ENCODE measurements at regions not wholly inside any gene's neighbourhood (a gene's known extent, or its start where the extent isn't known, plus 50 kb on each side); places are given as distances from the start of the nearest gene placed in this dataset.

DNA sequence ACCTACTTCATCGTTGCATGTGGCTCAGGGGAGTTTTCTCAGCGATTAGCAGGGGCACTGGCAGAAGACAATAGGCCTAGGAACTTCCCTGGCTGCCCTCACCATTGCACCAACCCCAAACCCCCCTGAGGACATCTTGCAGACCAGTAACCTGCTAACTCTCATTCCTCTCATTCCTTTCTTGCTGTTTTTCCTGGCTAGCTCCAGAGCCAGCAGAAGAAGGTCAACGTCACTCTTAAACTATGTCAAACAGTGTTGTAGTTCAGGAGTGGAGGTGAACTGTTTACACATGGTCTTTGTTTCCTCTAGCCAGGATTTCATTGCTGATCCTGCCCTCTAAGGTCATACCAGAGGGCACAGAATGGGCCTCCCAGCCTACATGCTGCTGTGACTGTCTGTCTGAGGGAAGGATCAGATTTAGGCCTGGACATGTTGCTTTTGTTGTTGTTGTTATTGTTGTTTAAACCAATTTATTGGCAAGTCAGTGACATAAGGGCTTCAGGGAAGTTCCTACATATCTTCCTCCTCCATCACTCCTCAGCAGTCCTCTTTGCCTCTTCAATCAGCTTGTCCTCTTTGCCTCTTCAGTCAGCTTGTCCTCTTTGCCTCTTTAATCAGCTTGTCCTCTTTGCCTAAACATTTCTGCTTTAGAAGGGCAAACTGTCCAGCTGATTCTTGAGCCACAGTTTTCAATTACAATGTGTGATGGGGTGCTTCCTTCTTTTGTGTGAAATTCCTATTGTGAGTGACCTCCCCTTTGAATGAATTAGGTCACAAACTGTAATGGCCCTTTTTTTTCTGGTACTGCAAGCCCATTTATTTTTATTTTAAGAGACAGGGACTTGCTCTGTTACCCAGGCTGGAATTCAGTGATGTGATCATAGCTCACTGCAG, 471.9 kb upstream of the TNP1 start:
- no peak for DNase-seq

DNA sequence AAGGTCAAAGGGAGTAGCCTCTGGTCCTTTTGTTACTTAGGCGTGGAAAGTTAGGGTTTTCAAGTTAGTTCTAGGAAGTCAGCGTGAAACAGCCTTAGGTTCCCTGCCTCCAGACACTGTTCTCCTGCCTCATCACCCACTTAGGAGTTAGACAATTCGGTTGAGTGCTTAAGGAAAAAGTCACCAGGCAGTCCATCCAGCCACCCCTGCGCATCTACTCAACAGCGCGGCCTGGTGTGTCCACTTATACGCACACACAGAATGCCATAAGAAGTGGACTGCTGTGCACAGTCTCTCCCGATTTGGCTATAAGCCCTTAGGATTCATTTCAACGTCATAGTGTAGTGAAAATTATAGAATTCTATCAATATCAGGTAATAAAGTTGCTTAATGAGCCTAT, 470.8 kb upstream of the TNP1 start:
- no peak for DNase-seq

DNA sequence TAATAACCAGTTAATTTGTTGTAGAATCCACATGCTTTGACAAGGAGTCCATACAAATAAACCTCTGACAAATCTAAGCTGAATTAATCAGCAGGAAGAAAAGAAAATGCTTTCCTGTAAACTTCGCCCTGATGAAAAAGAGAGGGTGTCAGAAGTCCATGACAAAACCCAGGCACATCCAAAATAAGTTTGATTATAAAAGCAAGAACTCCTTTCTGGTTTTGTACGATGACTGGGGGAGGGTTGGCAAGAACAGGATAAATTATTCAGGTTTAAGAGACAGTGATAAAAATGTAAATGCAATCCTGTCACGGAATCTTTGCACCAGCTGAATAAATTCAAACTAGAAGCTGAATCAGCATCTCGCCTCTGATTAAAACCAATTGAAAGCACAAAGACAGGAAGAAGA, 469.2 kb upstream of the TNP1 start:
- DNase-seq, result no peak

DNA sequence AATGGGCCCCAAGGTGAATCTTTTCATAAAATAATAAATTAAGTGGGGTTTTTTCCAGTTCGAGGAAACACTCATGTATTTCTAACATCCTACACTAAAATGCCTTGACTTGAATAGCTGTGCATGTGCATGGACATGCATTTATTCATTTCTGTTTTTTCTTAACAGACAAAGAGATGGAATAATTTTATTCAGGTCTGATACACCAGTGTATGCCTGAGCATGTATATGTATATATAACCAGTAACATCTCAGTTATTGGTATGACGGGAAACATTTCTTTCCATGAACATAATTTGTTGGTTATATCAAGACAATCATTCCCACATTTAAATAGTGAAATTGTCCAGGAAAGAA, 468.7 kb upstream of the TNP1 start:
- no peak for DNase-seq

DNA sequence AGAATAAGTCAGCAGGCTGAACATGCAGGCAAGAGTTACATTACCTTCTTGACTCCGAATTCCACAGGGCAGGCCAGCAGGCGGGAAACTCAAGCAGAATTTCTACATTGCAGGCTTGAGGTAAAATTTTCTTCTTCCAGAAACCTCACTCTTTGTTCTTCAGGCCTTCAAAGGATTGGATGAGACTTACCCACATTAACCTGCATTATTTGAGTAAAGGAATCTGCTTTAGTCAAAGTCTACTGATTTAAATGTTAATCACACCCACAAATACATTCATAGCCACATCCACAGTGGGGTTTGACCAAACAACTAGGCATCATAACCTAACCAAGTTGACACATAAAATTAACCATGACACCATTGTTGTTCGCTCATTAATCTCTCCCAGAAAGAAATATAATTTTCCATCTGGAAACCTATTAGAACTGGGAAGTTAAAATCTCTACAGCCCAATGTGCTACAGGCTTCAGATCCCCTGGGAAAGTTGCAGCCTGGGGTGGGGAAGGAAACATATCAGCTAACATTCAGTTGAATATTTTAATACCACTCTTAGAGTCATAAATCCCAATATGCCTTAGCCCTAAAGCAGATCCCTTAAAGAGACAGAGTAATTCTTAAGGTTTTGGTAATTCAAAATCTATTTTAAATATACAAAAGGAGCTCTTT, 468.2 kb upstream of the TNP1 start:
- no peak for DNase-seq

DNA sequence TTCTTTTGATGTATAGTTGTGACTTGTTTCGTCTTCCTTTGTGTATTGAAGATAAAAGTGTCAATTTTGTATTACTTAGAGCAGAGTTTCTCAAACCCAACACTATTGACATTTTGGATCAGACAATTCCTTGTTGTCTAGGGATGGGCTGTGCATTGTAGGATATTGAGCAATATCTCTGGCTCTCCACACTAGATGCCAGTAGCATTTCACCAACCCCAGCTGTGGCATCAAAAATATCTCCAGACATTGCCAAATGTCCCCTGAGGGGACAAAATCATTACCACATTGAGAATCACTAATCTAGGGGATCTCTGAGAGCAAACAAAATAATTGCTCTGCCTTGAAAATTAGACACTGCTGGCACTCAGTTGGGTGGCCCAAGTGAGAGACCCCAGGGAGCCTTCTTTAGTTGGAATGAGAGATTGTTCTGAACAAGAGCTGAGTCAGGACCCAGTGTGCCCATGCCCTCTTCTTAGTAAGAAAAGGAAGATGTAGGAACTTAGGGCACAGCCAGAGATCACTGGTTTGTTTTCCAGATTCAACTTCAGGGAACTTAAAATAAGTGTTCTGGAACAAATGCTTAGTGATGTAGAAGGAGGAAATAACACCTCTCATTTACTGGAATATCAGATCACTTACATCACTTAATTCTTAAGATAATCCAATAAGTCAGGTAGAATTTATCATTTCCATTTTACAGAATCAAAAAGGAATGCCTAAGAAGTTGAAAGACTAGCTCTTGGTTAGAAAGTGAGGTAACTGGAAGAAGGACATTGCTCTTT, 466.6 kb upstream of the TNP1 start:
- DNase-seq, result peak; percentile 13 to 15

DNA sequence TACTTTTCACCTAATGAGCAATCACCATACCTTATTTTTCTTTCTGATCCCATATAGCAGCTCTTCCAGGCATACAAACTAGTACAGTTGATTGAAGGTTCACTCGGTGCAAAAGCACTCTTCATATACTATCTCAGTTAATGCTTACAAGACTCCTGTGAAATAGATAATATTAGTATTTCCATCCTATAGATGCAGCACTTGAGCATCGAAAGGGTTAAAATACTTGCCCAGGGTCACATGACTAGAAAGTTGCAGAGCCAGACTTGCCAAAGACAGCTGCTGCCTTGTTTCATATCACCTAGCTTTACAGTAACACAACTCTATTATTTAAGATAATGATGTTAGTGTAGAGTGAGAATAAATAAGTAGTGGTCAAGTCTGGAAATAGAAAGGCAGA, 466.0 kb upstream of the TNP1 start:
- DNase-seq, result no peak

DNA sequence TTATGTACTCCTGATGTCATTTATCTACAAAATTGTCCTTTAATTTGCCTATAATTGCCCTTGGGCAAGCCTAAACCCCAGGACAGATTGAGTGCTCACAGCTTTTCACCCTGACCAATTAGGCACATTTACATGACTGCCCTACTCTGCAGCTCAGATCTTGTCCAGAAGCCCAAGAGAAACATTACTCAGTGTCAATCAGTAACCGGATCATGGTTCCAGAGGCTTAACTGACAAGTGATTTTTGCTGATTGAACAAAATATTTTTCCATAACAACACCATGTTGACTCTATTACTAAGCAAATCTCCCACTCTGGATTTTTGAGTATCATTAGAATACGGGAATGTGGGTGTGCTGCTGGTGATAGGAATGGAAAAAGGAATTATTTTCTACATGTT, 465.4 kb upstream of the TNP1 start:
- peak; percentile 8 to 46 for DNase-seq

DNA sequence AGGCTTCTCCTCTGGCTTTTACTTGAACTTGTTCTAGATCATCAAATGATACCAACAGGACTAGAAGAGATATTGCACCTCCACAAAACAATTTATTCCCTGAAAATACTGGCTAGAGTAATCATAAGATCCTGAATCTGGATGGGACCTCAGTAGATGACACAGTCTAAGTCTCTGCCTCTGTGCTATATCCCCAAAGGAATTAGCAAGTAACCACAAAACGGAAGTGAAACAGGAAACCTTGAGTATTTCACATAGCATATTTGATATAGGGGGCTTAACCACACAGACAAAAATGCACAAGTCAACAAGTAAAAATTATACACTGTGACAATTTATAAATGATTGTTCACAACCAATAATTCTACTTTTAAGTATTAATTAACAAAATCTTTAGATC, 456.9 kb upstream of the TNP1 start:
- no peak for DNase-seq

DNA sequence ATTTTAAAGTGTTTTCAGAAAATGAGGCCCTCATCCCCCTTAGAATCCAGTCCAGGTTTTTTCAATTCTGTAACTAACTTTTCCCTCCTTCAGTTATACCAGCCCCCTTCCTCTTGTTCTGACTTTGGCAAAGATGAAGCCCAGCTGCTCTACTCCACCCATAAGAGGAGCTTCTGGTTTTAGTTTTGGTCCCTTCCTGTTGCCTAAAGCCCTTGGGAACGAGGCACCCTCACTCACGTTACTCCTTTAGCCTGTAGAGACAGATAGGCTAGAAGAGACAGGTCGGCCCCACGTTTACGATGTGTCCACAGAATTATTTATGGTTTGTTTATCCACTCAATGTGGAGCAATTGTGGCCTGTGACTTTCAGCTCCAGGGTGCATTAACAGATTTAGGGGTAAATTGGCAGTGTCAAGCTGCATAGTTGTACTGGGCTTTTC, 454.2 kb upstream of the TNP1 start:
- DNase-seq, result peak; percentile 28 to 78

DNA sequence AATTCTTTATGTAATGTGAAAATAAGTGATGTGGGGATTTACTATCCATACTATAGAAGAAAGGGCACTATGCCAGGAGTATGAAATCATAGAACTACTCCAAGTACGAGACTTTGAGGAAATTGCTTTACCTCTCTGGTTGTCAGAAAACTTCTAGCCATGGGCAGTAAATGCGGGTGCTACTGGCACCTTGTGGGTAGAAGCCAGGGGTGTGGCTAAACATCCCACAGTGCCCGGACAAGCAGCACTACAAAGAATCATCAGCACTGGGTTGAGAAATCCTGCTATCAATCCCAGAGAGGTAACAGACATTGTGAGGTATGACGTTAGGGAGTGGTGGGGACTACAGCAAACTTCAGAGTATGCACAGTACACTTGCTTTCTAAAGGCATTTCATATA, 453.5 kb upstream of the TNP1 start:
- no peak for DNase-seq

DNA sequence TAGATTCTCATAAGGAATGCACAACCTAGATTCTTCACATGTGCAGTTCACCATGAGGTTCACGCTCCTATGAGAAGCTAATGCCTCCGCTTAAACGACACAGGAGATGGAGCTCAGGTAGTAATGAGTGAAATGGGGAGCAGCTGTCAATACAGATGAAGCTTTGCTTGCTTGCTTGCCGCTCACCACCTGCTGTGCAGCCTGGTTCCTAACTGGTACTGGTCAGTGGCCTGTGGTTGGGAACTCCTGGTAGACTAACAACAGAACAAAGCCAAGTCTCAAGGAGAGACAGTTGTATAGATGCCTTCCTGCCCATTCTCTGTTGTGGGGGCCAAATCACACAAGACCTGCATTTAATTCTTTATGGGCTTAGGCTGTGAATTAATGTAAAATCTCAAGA, 449.2 kb upstream of the TNP1 start:
- no peak for DNase-seq

DNA sequence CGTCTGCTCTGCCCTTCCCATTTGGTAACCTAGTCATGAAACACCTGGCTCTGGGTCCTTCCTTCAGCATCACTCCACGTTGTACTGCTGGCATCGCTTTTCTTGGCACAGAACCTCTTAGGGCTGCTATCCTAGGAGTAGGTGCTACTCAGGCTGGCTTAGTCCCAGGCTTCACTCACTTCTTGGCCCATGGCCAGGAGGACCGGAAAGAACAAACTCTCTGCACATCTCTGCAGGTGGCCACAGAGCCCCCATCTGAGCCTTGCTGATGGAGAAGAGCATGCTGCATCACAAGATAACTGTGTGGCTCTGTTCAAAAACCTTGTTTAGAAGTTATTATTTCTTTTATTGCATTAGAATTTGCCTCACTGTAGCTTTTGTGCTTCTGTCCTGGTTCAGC, 447.2 kb upstream of the TNP1 start:
- no peak for DNase-seq

DNA sequence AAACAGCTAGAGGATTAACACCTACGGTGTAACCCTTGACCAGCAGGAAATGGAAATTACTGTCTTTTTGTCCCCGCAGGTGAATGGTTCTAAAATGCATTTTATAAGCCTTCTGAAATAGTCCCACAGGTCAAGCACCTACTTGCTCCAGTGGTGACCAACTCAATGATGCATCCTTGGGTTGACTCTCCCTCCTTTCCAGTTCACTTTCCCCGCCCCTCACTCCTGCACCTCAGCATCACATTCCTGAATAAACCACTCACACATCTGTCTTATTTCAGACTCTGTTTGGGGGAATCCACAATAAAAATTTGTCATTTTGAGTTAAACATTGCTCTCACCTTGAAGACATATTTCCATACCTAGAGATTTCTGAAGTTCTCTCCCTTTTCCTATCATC, 446.0 kb upstream of the TNP1 start:
- no peak for DNase-seq

DNA sequence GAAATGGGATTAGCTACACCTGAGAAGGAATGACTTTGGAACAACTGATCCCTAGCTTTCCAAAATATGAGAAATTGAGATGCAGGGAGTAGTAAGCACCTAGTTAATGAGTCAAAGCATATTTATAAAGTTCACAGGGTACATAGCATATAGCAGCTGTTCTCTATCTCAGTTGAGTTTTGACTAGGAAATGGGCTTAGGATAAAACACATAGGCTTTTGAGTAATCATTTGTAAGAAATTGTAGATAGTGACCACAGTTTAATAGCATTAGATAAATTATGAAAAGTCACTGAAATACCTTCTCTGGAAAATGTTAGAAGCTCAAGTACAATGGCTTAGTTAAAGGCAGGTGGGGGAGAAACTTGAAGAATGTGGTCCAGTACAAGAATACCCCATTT, 444.7 kb upstream of the TNP1 start:
- DNase-seq, result no peak

DNA sequence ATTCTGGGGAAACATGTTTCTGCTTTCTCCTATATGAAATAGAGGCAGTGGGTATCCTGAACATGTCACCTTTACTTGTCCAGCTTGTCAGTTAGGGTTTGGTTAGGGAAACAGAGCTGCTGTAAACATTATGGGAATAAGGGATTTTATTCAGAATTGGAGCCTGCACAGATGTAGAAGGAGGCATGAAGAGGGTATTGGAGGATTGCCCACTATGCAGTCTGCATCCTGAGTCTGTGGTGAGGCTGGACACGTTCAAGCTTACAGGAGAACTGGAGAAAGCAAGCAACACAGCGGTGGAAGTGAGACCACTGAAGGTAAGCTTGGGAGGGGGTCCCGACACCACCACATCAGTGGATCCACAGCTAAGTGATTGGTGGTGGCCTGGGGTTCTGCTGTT, 443.0 kb upstream of the TNP1 start:
- no peak for DNase-seq

DNA sequence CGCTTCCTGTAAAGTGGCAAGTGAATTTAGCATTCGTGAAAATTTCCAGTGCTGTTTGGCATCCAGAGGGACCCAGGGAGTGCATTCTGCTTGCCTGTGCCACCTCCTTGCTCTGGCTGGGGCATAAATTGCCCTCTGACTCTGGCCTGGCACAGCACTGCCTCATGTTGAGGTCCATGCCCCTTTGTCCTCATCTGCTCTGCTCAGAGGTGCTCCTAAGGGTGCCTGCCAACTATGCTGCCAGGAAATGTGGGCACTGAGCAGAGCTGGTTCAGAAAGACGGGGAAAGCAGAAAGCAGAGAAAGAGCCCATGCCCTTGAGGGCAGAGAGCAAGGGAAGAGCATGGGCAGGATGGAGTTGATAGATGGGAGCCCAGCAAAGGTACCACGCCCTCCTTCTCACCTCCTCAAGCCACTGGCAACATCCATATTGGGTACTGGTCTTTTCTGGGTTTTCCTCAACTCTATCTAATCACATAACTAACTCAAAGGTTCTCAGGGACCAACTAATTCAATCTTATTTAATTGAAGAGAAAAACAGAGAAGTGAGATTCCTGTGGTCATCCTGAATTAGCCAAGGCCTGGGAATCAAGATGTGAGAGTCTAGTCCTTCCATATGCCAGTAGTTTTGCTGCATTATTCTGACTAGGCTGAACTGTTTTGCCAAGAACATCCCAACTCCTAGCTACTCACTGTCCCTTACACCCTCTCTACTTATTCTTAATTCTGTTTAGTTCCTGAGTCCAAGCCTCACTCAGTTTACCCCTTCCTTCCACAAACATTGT, 441.5 kb upstream of the TNP1 start:
- no peak for DNase-seq

DNA sequence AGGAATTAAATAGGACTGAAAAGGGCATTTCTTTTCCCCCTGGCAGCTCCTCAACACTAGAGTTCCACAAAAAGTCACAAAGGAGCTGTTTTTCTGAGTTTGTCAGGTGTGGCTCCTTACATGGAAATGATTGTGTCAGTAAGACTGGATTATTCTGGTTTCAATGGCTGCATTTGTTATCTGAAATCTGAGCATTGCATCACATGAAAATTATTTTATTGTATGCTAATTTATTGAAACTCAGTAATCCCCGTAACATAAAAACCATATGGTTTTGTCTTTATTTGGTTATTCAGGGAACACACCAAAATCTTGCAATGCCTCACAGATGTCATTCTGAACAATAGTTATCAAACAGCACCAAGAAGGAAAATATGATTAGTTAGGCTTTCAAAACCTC, 439.7 kb upstream of the TNP1 start:
- DNase-seq, result no peak

DNA sequence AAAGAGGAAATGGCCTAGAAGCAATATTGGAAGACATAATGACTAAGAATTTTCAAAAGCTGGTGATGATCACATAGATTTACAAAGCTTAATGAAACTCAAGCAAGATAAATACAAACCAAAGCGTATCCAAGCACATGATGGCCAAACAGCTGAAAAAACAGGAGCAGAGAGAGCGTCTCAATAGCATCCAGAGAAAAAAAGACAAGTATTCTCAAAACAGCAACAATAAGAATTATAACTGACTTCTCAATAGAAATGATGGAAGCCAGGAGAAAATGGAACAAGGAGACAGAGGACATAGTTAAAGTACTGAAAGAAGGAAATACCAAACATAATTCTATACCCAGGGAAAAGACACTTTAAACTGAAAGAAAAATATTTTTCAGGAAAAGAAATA, 437.2 kb upstream of the TNP1 start:
- DNase-seq, result no peak

DNA sequence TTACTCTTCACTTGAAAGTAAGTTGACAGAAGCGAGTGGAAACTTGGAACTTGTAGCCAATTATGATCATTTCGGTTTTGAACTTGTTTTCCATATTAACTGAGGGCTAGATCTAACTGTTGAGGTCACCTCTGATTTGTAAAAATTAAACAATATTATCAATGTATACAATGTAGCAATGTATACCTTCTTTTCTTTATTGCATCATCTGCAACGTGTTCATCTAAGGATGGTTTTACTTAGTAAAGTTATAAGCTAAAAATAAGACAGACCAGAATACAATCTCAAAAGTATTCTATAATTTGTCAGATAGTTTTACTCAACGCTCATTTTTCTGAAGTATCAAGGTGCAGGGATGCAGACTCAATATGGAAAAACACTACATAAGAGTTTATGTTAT, 435.0 kb upstream of the TNP1 start:
- DNase-seq, result no peak

DNA sequence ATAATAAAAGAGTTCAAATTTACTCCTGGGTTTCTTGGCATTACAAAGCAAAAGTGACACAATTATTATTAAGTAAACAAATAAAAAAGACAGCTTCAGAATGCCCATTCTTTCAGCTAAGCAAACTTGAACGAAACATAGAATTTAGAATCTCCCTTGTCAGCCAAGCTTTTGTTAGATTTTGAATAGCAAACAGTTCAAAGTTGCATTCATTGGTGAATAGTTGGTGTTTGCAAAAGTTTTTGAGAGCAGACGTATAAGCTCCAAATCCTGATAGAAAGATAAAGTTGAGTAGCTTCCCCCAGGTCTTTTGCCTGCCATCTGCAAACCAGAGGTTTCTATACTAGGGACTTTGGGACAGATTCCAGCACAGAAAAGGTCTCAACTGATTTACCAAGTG, 434.3 kb upstream of the TNP1 start:
- DNase-seq, result no peak

DNA sequence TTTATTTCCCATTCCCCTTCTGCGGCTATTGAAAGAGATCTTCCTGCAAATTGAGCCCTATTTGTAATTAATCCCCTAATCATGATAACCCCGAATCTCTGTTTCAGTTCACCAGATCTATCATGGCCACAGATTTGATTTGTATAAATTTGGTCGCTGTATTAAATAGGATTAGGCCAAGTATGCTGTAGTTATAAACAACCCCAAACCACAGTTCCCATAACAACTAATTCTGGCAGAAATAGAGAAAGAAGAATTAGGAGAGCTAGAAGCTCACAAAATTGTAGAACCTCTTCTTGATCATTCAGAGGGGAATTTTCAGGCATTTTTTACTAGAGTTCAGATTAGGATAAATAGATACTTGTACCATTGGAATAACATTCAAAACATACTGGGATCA, 433.7 kb upstream of the TNP1 start:
- no peak for DNase-seq

DNA sequence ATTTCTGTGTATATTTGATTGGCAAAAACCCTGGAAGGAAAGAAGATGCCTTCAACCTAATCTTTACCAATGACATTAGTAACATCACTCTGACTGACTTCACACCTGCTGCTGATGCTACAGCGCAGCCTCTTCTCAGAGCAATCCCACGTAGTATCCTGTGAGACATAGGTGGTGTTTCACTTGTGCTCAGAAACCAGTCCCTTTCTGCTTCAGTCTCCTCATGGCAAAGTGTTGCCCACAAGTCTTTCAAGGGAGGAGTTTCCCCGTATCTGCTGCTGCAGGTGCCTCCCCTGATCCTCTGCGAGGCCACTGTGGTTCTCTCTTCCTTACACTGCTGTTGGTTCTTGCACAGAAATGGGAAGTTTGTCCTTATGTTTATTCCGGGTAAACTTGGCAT, 433.2 kb upstream of the TNP1 start:
- no peak for DNase-seq

Data from NCI-H2081 (cell line).